Testis (tissue), 2 donors: ENCODE measurements at regions not wholly inside any gene's neighbourhood (a gene's known extent, or its start where the extent isn't known, plus 50 kb on each side); places are given as distances from the start of the nearest gene placed in this dataset.

Experiments
- POLR2A ChIP-seq: fragments of 450-650 bp; IDR thresholded peaks from one replicate; pipeline ENCODE4 v1.6.1; 2017; ENCODE audit warnings: antibody characterized with exemption, mild to moderate bottlenecking, moderate library complexity
- TF ChIP-seq, protein P1 (sequence below), 3 experiments: fragments of 450-650 bp in 2 of 3; fragments of 200-600 bp in 1 of 3; sonication (generic) in 1 of 3; IDR thresholded peaks; one replicate each; pipeline ENCODE4 v1.5.1; 2016 to 2019; ENCODE audit warnings: antibody characterized with exemption in 3 of 3, mild to moderate bottlenecking in 2 of 3, moderate library complexity in 1 of 3

GRCh38 chr2:34498561-34498960, 899.5 kb upstream of the FAM98A start:
- TF ChIP-seq, protein P1, sequence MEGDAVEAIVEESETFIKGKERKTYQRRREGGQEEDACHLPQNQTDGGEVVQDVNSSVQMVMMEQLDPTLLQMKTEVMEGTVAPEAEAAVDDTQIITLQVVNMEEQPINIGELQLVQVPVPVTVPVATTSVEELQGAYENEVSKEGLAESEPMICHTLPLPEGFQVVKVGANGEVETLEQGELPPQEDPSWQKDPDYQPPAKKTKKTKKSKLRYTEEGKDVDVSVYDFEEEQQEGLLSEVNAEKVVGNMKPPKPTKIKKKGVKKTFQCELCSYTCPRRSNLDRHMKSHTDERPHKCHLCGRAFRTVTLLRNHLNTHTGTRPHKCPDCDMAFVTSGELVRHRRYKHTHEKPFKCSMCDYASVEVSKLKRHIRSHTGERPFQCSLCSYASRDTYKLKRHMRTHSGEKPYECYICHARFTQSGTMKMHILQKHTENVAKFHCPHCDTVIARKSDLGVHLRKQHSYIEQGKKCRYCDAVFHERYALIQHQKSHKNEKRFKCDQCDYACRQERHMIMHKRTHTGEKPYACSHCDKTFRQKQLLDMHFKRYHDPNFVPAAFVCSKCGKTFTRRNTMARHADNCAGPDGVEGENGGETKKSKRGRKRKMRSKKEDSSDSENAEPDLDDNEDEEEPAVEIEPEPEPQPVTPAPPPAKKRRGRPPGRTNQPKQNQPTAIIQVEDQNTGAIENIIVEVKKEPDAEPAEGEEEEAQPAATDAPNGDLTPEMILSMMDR (IDR thresholded peaks at IDR 0.05), result no peak
- TF ChIP-seq POLR2A, result no peak
